Activated naive CD8-positive, alpha-beta T cell treated with anti-CD3 and anti-CD28 coated beads, Interleukin-2, amount 10 ng/mL, durations not matched to agents 7 days and 5 days (primary cell): ENCODE measurements at regions not wholly inside any gene's neighbourhood (a gene's known extent, or its start where the extent isn't known, plus 50 kb on each side); places are given as distances from the start of the nearest gene placed in this dataset.

Experiments used
- ATAC-seq: fragments of 150-1000 bp; cut with Tn5 transposase; one replicate; pipeline ENCODE4 v1.10.0; 2021; ENCODE audit warnings: low read depth, moderate library complexity
- POLR2A ChIA-PET: fragments of 350-600 bp; sonication (Branson Sonifier 250); formaldehyde crosslinking; loops from one replicate; lab custom pipeline; 2021; ENCODE audit warnings: antibody characterized with exemption; lab: Charles Lee
- DNase-seq: peaks from one replicate; pipeline ENCODE4 v3.0.0; 2021
- H3K27ac Mint-ChIP-seq: one replicate; pipeline ENCODE4 v1.8.0; 2022; ENCODE audit warnings: mild to moderate bottlenecking, mixed read lengths
- H3K27me3 Mint-ChIP-seq: one replicate; pipeline ENCODE4 v1.8.0; 2022; ENCODE audit warnings: mild to moderate bottlenecking, moderate library complexity, mixed read lengths
- H3K36me3 Mint-ChIP-seq: one replicate; pipeline ENCODE4 v1.8.0; 2021; ENCODE audit warnings: mild to moderate bottlenecking, mixed read lengths
- H3K4me1 Mint-ChIP-seq: one replicate; pipeline ENCODE4 v1.8.0; 2021; ENCODE audit warnings: mixed read lengths
- H3K4me3 Mint-ChIP-seq: one replicate; pipeline ENCODE4 v1.8.0; 2022; ENCODE audit warnings: mild to moderate bottlenecking, moderate library complexity, mixed read lengths
- H3K9me3 Mint-ChIP-seq: one replicate; pipeline ENCODE4 v1.8.0; 2021; ENCODE audit warnings: mixed read lengths

GRCh38 chr5:3035452-3035851 lies 284.0 kb upstream of the IRX2 start:
- POLR2A ChIA-PET = no interaction called here
- no peak overlapping the region for H3K4me3 Mint-ChIP-seq
- no peaks in the 10 kb centered on the region for H3K4me1 Mint-ChIP-seq
- ATAC-seq (no peak), DNase-seq (no peak)
- H3K27ac Mint-ChIP-seq = no peak overlapping the region
- no peaks in the 10 kb centered on the region for H3K27me3 Mint-ChIP-seq
- H3K9me3 Mint-ChIP-seq = peaks cover 7% of the 10 kb centered on the region
- H3K36me3 Mint-ChIP-seq = no peaks in the 10 kb centered on the region

- no peak for ATAC-seq
- H3K4me3 Mint-ChIP-seq = no peak overlapping the region
- no peaks in the 10 kb centered on the region for H3K36me3 Mint-ChIP-seq
- H3K9me3 Mint-ChIP-seq = peaks cover 7% of the 10 kb centered on the region
- no peaks in the 10 kb centered on the region for H3K27me3 Mint-ChIP-seq
- DNase-seq = no peak
- POLR2A ChIA-PET = no interaction called here
- H3K27ac Mint-ChIP-seq = no peak overlapping the region
- no peaks in the 10 kb centered on the region for H3K4me1 Mint-ChIP-seq
These were observed 283.4 kb upstream of the IRX2 start for GRCh38 chr5:3034881-3035280.

GRCh38 chr5:3034449-3034848 lies 283.0 kb upstream of the IRX2 start:
- Mint-ChIP-seq H3K4me3 (no peak overlapping the region), H3K9me3 (peaks cover 7% of the 10 kb centered on the region), H3K36me3 (no peaks in the 10 kb centered on the region), H3K27me3 (no peaks in the 10 kb centered on the region), H3K4me1 (no peaks in the 10 kb centered on the region), H3K27ac (no peak overlapping the region)
- POLR2A ChIA-PET = no interaction called here
- no peak for ATAC-seq
- no peak for DNase-seq

GRCh38 chr5:3033033-3033755 lies 281.7 kb upstream of the IRX2 start:
- H3K4me1 Mint-ChIP-seq = no peaks in the 10 kb centered on the region

GRCh38 chr5:3032513-3032912 lies 281.0 kb upstream of the IRX2 start:
- no peak overlapping the region for H3K27ac Mint-ChIP-seq
- no peaks in the 10 kb centered on the region for H3K36me3 Mint-ChIP-seq
- H3K4me1 Mint-ChIP-seq = no peaks in the 10 kb centered on the region
- H3K27me3 Mint-ChIP-seq = no peaks in the 10 kb centered on the region
- no peak for ATAC-seq
- POLR2A ChIA-PET = no interaction called here
- H3K9me3 Mint-ChIP-seq = peaks cover 9% of the 10 kb centered on the region
- no peak overlapping the region for H3K4me3 Mint-ChIP-seq
- no peak for DNase-seq

More at GRCh38 chr5:3033033-3033755, 281.7 kb upstream of the IRX2 start:
- H3K27me3 Mint-ChIP-seq = no peaks in the 10 kb centered on the region
- no peak for DNase-seq
- H3K4me3 Mint-ChIP-seq = no peak overlapping the region
- POLR2A ChIA-PET = no interaction called here
- H3K9me3 Mint-ChIP-seq = peaks cover 9% of the 10 kb centered on the region
- H3K27ac Mint-ChIP-seq = no peak overlapping the region
- no peak for ATAC-seq
- no peaks in the 10 kb centered on the region for H3K36me3 Mint-ChIP-seq

GRCh38 chr5:3031733-3032378 lies 280.4 kb upstream of the IRX2 start:
- no peaks in the 10 kb centered on the region for H3K4me1 Mint-ChIP-seq
- H3K27ac Mint-ChIP-seq = no peak overlapping the region
- ATAC-seq = no peak
- no peak for DNase-seq
- H3K9me3 Mint-ChIP-seq = peaks cover 9% of the 10 kb centered on the region
- H3K4me3 Mint-ChIP-seq = no peak overlapping the region
- POLR2A ChIA-PET = no interaction called here
- no peaks in the 10 kb centered on the region for H3K36me3 Mint-ChIP-seq
- H3K27me3 Mint-ChIP-seq = no peaks in the 10 kb centered on the region

GRCh38 chr5:3030511-3031165 lies 279.2 kb upstream of the IRX2 start:
- Mint-ChIP-seq H3K27ac (no peak overlapping the region), H3K27me3 (no peaks in the 10 kb centered on the region), H3K4me3 (no peak overlapping the region), H3K4me1 (no peaks in the 10 kb centered on the region), H3K36me3 (no peaks in the 10 kb centered on the region), H3K9me3 (peaks cover 9% of the 10 kb centered on the region)
- ATAC-seq = no peak
- no peak for DNase-seq
- POLR2A ChIA-PET = no interaction called here

- POLR2A ChIA-PET = no interaction called here
- Mint-ChIP-seq H3K27me3 (no peaks in the 10 kb centered on the region), H3K4me1 (no peaks in the 10 kb centered on the region), H3K27ac (no peak overlapping the region), H3K9me3 (peaks cover 9% of the 10 kb centered on the region), H3K36me3 (no peaks in the 10 kb centered on the region), H3K4me3 (no peak overlapping the region)
- no peak for ATAC-seq
- DNase-seq = no peak
These were observed 277.9 kb upstream of the IRX2 start for GRCh38 chr5:3029396-3029795.

- H3K27me3 Mint-ChIP-seq = no peaks in the 10 kb centered on the region
- H3K36me3 Mint-ChIP-seq = no peaks in the 10 kb centered on the region
- H3K4me1 Mint-ChIP-seq = no peaks in the 10 kb centered on the region
- H3K9me3 Mint-ChIP-seq = peaks cover 9% of the 10 kb centered on the region
- ATAC-seq (no peak), DNase-seq (no peak)
- H3K27ac Mint-ChIP-seq = no peak overlapping the region
- POLR2A ChIA-PET = no interaction called here
- H3K4me3 Mint-ChIP-seq = no peak overlapping the region
These were observed 276.6 kb upstream of the IRX2 start for GRCh38 chr5:3027866-3028635.

GRCh38 chr5:3027185-3027865 lies 275.8 kb upstream of the IRX2 start:
- no peak overlapping the region for H3K4me3 Mint-ChIP-seq

GRCh38 chr5:3026651-3027050 lies 275.2 kb upstream of the IRX2 start:
- no peaks in the 10 kb centered on the region for H3K36me3 Mint-ChIP-seq
- H3K9me3 Mint-ChIP-seq = peaks cover 9% of the 10 kb centered on the region
- H3K27ac Mint-ChIP-seq = no peak overlapping the region
- H3K4me1 Mint-ChIP-seq = no peaks in the 10 kb centered on the region
- no peaks in the 10 kb centered on the region for H3K27me3 Mint-ChIP-seq
- no peak for DNase-seq
- POLR2A ChIA-PET = no interaction called here
- no peak overlapping the region for H3K4me3 Mint-ChIP-seq
- ATAC-seq = no peak

More at GRCh38 chr5:3027185-3027865, 275.8 kb upstream of the IRX2 start:
- POLR2A ChIA-PET = no interaction called here
- no peak overlapping the region for H3K27ac Mint-ChIP-seq
- H3K4me1 Mint-ChIP-seq = no peaks in the 10 kb centered on the region
- ATAC-seq (no peak), DNase-seq (no peak)
- H3K36me3 Mint-ChIP-seq = no peaks in the 10 kb centered on the region
- no peaks in the 10 kb centered on the region for H3K27me3 Mint-ChIP-seq
- H3K9me3 Mint-ChIP-seq = peaks cover 9% of the 10 kb centered on the region

GRCh38 chr5:3026099-3026498 lies 274.6 kb upstream of the IRX2 start:
- Mint-ChIP-seq H3K4me1 (no peaks in the 10 kb centered on the region), H3K36me3 (no peaks in the 10 kb centered on the region), H3K9me3 (peaks cover 5% of the 10 kb centered on the region), H3K4me3 (no peak overlapping the region), H3K27me3 (no peaks in the 10 kb centered on the region), H3K27ac (no peak overlapping the region)
- no peak for ATAC-seq
- DNase-seq = no peak
- POLR2A ChIA-PET = no interaction called here

GRCh38 chr5:3025392-3025791 lies 273.9 kb upstream of the IRX2 start:
- H3K4me3 Mint-ChIP-seq = no peak overlapping the region
- no peak overlapping the region for H3K27ac Mint-ChIP-seq
- H3K4me1 Mint-ChIP-seq = no peaks in the 10 kb centered on the region
- DNase-seq (no peak), ATAC-seq (no peak)
- no peaks in the 10 kb centered on the region for H3K36me3 Mint-ChIP-seq
- H3K27me3 Mint-ChIP-seq = no peaks in the 10 kb centered on the region
- POLR2A ChIA-PET = no interaction called here
- peaks cover 4% of the 10 kb centered on the region for H3K9me3 Mint-ChIP-seq
